ENCODE measurements at regions not wholly inside any gene's neighbourhood (a gene's known extent, or its start where the extent isn't known, plus 50 kb on each side); places are given as distances from the start of the nearest gene placed in this dataset.

GRCh38 chr11:25901415-25901814 lies 430.5 kb upstream of the ANO3 start:
- DNase-seq = no peak

GRCh38 chr11:25902476-25902875 lies 429.5 kb upstream of the ANO3 start:
- DNase-seq = no peak

- DNase-seq = no peak
These were observed 423.2 kb upstream of the ANO3 start for GRCh38 chr11:25908726-25909125.

- DNase-seq = no peak
These were observed 421.8 kb upstream of the ANO3 start for GRCh38 chr11:25910086-25910485.

DNA sequence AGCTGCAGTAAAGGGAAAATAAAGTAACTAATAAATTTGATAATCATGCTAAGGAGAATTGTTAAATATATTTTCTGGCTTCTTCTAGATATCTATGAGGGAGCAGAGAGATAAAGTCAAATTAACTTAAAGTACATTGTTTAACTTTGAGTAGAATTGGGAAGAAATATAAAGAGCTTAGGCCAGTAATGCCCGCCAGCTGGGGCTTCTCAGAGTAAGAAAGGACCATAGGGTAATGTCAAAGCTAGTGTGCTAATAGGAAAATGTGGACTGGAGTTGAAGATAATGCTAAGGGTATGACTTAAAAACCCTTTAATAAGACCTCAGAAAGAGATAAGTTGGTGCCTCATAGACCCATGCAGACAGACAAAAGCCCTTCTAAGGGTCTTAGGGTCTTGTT lies 411.6 kb upstream of the ANO3 start:
- DNase-seq = no peak

DNA sequence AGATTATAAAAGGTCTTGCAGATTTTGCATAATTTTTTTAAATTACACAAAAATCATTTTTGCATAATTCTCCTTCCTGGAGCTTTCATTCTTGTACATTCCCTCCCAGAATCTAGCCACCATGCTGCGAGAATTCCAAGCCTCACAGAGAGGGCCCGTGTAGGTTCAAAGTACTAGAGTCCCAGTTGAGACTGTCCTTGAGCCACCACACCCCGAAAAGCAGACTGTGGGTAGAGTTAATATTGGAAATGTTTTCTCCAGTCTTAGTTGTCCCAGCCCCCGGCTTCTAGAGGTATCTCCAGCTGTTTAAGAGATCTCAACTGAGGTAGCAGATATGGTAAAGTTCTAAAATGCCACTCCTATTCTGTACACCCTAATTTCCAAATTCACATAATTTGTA lies 407.3 kb upstream of the ANO3 start:
- DNase-seq = no peak

- no peak for DNase-seq
These were observed 406.6 kb upstream of the ANO3 start for GRCh38 chr11:25925359-25925758.

- no peak for DNase-seq
These were observed 404.4 kb upstream of the ANO3 start for GRCh38 chr11:25927411-25927953.

GRCh38 chr11:25928076-25928475 lies 403.9 kb upstream of the ANO3 start:
- no peak for DNase-seq

DNA sequence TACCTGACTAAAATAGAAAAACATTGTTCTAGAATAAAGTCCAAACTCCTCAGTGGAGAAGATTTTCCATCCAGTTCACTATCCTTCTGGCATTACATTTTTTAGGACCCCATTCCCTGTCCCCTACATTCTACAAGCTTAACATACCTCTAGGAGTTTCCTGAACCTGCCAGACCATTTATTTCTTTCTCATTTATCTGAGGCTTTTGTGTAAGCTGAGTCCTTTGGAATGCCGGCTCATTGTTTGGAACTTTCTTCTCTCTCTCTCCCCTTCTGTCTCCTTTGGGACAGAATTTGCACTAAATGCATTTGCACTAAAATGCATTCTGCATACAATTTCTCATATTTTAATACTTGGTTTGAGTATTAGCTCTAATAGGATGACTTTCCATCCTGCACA lies 393.0 kb upstream of the ANO3 start:
- no peak for DNase-seq

- DNase-seq = no peak
These were observed 392.2 kb upstream of the ANO3 start for GRCh38 chr11:25939691-25940090.

DNA sequence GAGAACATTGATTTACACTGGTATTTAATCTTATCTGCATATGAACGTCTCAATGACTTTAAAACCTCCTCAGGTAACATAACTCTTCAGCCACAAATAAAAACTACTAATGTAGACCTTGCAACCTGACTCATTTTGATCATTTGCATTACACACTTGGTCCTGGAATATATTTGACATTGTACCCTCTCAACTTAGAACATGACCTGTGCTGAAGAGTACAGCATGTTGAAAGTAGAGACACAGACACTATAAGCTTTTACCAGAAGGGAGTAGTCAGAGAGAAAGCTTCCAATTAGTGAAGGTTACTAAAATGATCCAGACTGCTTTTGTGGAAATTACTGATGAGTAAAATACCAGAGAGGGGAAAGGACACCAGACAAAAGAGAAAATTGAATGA lies 390.6 kb upstream of the ANO3 start:
- DNase-seq = no peak

- DNase-seq = no peak
These were observed 388.9 kb upstream of the ANO3 start for GRCh38 chr11:25943031-25943430.

GRCh38 chr11:25943777-25944661 lies 387.9 kb upstream of the ANO3 start:
- DNase-seq = no peak

GRCh38 chr11:25949918-25950317 lies 382.0 kb upstream of the ANO3 start:
- DNase-seq = no peak

GRCh38 chr11:25953006-25953405 lies 378.9 kb upstream of the ANO3 start:
- no peak for DNase-seq

GRCh38 chr11:25958045-25958444 lies 373.9 kb upstream of the ANO3 start:
- no peak for DNase-seq

DNA sequence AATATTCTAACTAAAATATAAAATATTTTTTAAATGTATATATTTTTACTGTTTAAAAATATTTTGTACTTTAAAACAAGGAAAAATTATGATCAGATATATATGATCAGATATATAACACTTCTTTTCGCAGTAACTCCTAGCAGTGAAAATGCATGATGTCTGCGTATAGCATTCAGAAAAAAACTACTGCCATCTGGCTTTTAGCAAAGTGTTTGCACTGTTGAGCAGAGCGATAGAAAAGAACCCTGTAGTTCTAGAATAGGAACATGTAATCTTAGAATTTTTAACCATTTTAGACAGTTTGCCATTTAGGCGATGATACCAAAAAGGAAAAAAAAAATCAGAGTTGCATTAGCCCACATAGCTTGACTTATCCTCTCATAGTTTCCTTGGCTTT lies 370.4 kb upstream of the ANO3 start:
- no peak for DNase-seq

GRCh38 chr11:25970726-25971508 lies 361.0 kb upstream of the ANO3 start:
- no peak for DNase-seq

GRCh38 chr11:25980091-25980490 lies 351.8 kb upstream of the ANO3 start:
- no peak for DNase-seq

- peak; percentile 11 for DNase-seq
These were observed 349.9 kb upstream of the ANO3 start for GRCh38 chr11:25981998-25982397.

DNA sequence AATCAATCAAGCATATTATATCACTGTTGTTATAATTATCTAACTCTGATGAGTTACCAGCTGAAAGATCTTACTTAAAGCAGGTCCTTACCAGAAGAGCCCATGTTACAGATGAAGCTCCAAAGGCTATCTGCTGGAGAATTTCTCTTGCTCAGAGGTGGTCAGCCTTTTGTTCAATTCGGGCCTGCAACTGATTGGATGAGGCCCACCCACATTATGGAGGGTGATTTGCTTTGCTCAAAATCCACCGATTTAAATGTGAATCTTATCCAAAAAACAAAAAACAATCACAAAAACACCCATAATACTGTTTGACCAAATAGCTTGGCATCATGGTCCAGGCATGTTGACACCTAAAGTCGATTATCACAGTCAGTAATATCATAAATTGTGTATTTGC lies 348.6 kb upstream of the ANO3 start:
- DNase-seq = no peak

DNA sequence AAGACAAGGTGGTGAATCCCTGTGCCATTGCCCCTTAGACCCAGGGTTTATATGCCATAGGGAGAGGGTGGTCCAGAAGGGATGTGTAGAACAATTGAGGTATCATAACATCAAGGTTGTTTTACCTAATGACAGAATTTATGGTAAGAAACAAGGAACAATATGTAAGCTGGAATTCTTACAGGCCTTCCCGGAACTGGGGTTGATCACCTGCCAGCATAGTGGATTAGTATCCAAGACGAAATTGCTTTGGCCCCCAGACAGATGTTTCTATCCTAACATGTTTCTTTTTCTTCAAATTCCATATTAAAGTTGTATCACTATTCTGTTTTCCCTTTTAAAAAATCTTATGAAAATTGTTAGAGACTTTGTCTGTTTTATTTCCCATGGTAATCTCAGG lies 343.8 kb upstream of the ANO3 start:
- no peak for DNase-seq

DNA sequence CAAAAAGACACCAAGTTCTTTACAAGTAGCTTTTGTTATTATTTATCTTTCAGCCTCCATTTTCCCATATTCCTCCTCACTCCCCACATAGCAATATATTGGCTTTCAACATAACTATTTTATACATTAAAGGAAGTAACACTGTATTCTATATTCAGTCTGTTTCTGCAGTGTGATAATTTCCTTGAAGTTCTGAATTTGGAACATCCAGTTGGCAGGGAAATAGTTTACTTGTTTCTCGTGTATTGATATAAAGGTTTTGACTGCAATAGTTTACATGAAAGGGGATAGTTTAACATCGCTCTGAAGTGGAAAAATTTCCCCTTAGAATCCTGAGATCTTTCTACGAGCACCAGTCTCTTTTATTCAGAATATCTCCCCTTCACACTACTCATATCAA lies 341.5 kb upstream of the ANO3 start:
- DNase-seq = no peak

All from activated CD4-positive, alpha-beta T cell treated with anti-CD3 and anti-CD28 coated beads, Interleukin-2, Interleukin-6, amounts not matched to agents 100 ng/mL and 50 ng/mL, durations not matched to agents 16 hours and 8 hours (primary cell).